ENCODE measurements at regions not wholly inside any gene's neighbourhood (a gene's known extent, or its start where the extent isn't known, plus 50 kb on each side); places are given as distances from the start of the nearest gene placed in this dataset.

DNA sequence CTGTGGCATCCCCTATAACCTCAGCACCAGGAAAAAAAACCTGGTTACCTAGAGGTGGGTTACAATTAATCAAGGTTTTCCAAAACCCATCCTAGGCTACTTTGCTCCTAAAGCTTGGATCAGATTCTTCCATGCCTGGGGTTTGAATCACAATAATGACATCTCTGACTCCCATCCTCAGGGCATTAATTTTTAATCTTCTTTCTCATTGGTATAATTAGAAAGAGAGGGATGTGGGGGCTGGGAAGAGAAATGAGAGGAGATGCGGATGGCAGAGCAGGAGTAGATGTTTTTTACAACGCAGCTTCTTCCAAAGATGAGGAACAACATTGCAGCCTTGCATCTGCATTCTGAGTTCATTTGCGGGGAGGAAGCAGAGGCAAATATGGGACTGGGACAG, 117.2 kb upstream of the E2F8 start:
- Histone ChIP-seq H3K27me3 (no peaks in the 10 kb centered on the region), H3K9me3 (replicated peaks in 1 of 3) (no peaks in the 10 kb centered on the region), H3K27ac (no peak overlapping the region), H3K4me3 (no peak overlapping the region), H3K4me1 (replicated peaks in 1 of 2) (no peaks in the 10 kb centered on the region), H3K36me3 (replicated peaks in 1 of 2) (no peaks in the 10 kb centered on the region)
- TF ChIP-seq POLR2A (IDR thresholded peaks at IDR 0.05), result no peak
- no peak for TF ChIP-seq CTCF (IDR thresholded peaks at IDR 0.05)
- intact Hi-C loops (cut with DNase I), result no loop called here
- no peak for DNase-seq
- WGBS, 4 donors, result 85 to 90% (median 88%) methylated on average over 3 of the region's 3 CpGs

DNA sequence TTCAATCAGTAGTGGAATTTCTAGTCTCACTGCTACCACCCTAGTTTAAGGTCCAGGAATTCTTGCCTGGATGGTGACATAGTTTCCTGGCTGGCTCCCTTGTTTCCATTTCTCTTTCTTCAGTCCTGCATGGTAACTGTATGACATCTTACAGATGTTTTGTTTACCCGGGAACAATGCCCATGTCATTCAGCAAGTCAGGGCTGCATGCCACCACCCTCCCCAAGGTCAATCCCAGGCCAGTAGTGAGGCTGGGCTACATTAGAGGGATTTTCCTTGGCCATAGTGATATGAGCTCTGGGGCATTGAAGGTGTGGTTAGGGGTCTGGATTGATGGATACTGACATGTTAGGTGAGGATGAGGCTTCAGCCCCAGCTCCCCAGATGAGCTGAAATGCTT, 114.9 kb upstream of the E2F8 start:
- TF ChIP-seq CTCF (IDR thresholded peaks at IDR 0.05) (no peak), POLR2A (IDR thresholded peaks at IDR 0.05) (no peak)
- WGBS, 4 donors, result 27 to 41% (median 39%) methylated on average over 1 of the region's 1 CpG
- Histone ChIP-seq H3K4me3 (no peak overlapping the region), H3K4me1 (replicated peaks in 1 of 2) (no peaks in the 10 kb centered on the region), H3K27ac (no peak overlapping the region), H3K36me3 (replicated peaks in 1 of 2) (no peaks in the 10 kb centered on the region), H3K27me3 (no peaks in the 10 kb centered on the region), H3K9me3 (replicated peaks in 1 of 3) (no peaks in the 10 kb centered on the region)
- no peak for DNase-seq
- intact Hi-C loops (cut with DNase I), result no loop called here

DNA sequence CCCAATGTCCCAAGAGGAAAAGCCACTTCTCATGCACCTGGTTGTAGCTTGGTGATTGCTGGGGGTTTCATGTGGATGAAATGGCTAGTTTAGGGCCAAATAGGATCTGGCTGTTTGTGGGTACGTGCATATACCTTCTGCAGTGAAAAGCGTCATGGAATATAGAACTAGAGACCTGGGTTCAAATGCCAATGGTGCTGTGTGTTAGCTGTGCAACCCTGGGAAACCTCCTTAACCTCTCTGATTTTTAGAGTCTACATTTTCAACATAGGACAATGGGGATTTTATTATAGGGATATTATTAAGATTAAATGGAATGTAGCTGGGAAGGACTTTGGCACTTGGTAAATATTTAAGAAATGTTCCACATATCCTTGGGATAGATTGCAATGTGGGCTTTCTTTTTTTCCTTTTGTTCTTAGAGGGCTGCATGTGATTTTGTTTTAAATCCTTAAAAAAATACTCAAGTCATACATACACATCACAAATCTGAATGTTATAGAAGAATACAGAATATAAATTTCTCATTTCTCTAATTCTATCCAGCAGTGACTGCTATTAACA, 112.6 kb upstream of the E2F8 start:
- no peaks in the 10 kb centered on the region for H3K9me3 ChIP-seq (replicated peaks in 1 of 3)
- 75 to 88% (median 84%) methylated on average over 2 of the region's 2 CpGs for WGBS, 4 donors
- no peaks in the 10 kb centered on the region for H3K27me3 ChIP-seq
- no peak overlapping the region for H3K4me3 ChIP-seq
- no peak overlapping the region for H3K27ac ChIP-seq
- no peaks in the 10 kb centered on the region for H3K36me3 ChIP-seq (replicated peaks in 1 of 2)
- no peaks in the 10 kb centered on the region for H3K4me1 ChIP-seq (replicated peaks in 1 of 2)
- intact Hi-C loops (cut with DNase I), result no loop called here
- TF ChIP-seq CTCF (IDR thresholded peaks at IDR 0.05) (no peak), POLR2A (IDR thresholded peaks at IDR 0.05) (no peak)
- no peak for DNase-seq

GRCh38 chr11:19352771-19353160, 112.0 kb upstream of the E2F8 start:
- H3K36me3 ChIP-seq (replicated peaks in 1 of 2), result no peaks in the 10 kb centered on the region
- no peak for DNase-seq
- peaks cover 2% of the 10 kb centered on the region for H3K27me3 ChIP-seq
- H3K27ac ChIP-seq, result no peak overlapping the region
- intact Hi-C loops (cut with DNase I), result no loop called here
- H3K4me3 ChIP-seq, result no peak overlapping the region
- 65 to 80% (median 74%) methylated on average over 9 of the region's 9 CpGs for WGBS, 4 donors
- H3K9me3 ChIP-seq (replicated peaks in 1 of 3), result no peaks in the 10 kb centered on the region
- no peaks in the 10 kb centered on the region for H3K4me1 ChIP-seq (replicated peaks in 1 of 2)
- TF ChIP-seq CTCF (IDR thresholded peaks at IDR 0.05) (no peak), POLR2A (IDR thresholded peaks at IDR 0.05) (no peak)

All from adrenal gland (tissue), 9 donors.